GM18951 (cell line): ENCODE measurements at regions not wholly inside any gene's neighbourhood (a gene's known extent, or its start where the extent isn't known, plus 50 kb on each side); places are given as distances from the start of the nearest gene placed in this dataset.

Experiments
- POLR2A ChIP-seq: IDR thresholded peaks from 4 replicates; pipeline ENCODE4 v1.6.1; 2011; ENCODE audit warnings: mild to moderate bottlenecking; ENCODE audit not compliant: insufficient read length, insufficient read depth; ENCODE audit errors: extremely low read depth
- in situ Hi-C: fragments of 300-500 bp; cut with MboI; formaldehyde crosslinking; loops from one replicate; pipeline ENCODE4 v1.12.0; 2022; ENCODE audit warnings: low sequenced_read_pairs, mixed read lengths, inconsistent platforms; ENCODE audit not compliant: unreplicated experiment

DNA sequence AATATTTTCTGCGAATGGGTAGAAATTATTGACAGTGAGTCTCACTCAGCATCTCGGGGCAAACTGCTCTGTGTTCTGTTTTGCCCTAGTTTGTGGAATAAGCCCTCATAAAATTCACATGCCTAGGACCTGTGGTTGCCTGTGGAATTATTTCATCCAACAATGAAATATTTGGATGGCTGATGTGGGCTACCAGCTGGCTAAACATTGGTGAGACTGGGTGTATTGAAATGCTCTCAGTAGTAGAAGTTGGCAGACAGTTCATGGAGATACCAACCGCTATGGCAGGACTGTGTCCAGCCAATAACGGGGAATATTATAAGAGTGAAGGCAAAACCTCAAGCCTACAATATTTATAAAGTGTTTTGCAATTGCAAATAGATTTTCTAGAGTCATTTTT is 344.1 kb upstream of the RPS23 start:
- in situ Hi-C loops: no loop called here
- TF ChIP-seq POLR2A: no peak

DNA sequence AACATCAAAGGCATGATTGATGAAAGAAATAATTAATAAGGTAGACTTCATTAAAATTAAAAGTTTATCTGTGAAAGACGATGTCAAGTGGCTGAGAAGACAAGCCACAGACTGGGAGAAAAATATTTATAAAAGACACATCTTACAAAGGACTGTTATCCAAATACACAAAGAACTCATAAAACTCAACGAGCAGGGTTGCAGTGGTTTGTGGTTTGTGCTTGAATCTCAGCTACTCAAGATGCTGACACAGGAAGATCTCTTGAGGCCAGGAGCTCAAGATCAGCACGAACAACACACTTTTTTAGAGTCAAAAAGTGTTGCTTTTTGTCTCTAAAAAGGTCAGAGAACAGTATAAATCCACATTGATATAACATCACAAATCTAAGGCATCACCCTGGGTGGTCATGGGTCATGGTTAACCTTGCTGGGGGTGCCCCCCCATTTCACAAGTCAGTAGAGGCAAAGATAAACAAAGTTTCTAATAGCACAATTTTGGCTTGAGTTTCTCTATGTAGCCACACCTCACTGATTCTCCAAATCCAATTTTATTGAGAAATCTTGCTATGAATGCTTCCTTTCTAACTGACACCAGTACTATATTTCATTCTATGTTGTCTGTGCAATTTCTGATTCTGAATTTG is 342.9 kb upstream of the RPS23 start:
- in situ Hi-C loops: no loop called here
- no peak for TF ChIP-seq POLR2A

DNA sequence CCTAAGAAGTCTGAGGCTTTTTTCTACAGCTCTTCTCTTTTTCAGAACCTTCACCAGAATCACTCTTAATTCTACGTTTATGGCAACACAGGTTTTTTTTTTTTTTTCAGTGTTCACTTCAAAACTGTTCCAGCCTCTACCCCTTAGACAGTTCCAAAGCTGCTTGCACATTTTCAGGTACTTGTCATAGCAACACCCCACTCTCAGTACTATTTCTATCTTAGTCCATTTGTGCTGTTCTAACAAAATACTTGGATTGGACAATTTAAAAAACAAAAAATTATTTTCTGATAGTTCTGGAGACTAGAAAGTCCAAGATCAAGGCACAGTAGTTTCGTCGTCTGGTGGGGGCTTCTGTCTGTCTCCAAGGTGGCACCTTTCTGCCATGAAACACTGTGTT is 340.9 kb upstream of the RPS23 start:
- no peak for TF ChIP-seq POLR2A

DNA sequence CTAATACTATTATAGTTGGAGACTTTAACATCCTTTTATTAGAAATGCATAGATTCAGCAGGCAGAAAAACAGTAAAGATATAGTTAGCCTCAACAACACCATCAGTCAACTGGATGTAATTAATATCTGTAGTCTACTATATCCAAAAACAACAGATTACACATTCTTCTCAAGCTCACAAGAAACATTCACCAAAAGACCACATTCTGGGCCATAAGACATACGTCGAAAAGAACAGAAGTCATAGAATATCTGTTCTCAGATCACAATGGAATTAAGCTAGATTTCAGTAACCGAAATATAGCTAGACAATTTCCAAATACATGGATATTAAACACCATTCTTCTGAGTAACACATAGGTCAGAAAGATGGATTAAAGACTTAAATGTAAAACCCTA is 336.6 kb upstream of the RPS23 start:
- in situ Hi-C loops: no loop called here
- no peak for TF ChIP-seq POLR2A

More for the DNA sequence above, 340.9 kb upstream of the RPS23 start:
- in situ Hi-C loops: no loop called here

DNA sequence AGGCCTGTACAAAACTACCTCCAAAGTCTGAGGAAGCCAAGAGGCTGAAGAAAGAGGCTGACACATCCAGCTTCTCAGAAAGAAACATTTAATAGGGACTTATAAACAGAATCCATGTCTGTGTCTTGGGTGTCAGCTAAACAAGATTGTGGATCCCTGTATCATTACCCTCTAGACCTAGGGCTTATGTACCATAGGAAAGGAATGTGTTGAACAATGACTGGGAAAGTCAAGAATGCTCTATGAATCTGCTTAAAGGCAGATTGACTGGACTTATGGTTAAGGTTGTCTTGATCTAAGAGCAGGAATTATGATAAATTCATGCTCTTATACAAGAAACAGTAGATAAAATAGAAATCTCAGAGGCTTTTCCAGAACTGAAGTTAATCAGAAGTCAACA is 335.7 kb upstream of the RPS23 start:
- in situ Hi-C loops: no loop called here
- TF ChIP-seq POLR2A: no peak

DNA sequence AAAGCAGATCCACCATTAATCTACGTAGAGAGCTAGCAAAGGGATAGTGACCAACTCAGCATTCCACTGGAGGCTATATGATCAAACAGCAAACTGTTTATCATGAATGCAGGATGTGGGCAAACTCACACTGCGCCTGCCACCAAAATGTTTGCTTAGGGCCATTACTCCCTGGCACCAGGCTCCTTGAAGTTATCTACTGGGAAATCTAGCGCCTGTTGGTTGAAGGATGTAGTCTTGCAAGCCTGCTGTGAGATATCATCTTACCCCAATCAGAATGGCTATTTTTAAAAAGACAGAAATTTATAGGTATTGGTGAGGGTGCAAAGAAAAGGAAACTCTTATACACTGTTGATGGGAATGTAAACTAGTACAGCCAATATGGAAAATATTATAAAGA is 332.5 kb upstream of the RPS23 start:
- in situ Hi-C loops: no loop called here
- no peak for TF ChIP-seq POLR2A

DNA sequence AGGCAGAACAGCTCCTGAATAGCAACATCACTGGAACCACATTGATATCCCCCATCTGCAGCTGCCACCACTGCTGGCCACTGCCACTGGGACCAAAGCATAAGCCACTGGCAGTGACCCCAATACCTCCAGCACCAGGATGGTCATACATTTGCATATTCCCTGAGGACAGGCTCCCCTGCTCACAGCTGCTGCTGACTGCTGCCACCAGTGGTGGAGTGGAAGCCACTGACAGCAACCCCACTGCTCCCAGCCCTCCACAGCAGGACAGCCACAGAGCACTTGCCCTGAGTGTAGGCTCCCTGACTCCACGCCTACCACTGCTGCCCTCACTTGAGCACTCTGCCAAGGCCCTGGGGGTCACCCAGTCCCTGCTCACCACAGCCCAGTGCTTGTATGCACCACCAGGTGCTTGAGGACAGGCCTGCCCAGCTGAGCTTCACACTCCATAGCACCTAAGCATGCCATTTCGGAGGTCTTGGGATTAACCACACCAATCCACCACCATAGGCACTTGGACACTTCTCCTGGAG is 327.4 kb upstream of the RPS23 start:
- TF ChIP-seq POLR2A: no peak
- in situ Hi-C loops: no loop called here

DNA sequence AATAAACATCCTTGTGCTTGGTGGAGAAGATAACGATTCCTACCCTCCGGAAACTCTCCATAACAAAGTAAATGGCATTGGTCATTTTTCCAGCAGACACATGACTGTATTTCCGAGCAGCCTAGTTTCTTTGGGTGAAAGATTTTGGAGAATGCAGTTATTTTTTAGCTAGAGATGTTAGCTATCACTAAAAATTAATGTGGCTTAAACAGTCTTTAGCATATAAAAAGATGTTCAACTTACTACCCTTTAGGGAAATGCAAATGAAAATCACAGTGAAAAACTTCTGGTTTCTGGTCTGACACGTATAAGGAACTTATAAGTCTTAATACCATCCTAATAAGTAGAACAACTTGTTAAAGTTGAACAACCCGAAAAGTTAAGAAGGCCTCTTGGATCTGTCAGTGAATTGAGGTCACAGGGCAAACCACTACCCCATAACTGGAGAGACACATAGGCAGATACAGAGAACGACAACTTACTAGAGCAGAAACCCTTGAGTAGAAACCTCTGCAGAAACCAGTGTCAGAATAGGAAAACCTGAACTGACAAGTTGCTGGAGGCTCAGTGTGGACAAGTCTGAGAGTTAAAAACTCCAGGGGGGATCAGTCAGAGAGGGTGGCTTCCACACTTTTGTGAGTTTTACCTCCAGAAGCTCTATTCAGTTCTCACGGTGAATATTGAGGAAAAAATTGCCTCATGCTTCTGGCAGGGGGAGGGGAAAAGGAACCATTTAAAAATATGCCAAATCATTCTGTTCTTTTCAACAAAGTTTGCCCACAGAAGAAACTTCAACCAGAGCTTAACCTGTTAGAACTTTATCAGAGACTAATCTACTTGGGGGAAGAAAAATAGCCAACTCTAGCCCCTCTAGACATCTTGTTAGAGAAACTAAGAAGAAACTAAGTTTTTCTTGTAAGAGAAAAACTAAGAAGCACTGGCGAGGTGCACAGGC is 325.2 kb upstream of the RPS23 start:
- in situ Hi-C loops: no loop called here

DNA sequence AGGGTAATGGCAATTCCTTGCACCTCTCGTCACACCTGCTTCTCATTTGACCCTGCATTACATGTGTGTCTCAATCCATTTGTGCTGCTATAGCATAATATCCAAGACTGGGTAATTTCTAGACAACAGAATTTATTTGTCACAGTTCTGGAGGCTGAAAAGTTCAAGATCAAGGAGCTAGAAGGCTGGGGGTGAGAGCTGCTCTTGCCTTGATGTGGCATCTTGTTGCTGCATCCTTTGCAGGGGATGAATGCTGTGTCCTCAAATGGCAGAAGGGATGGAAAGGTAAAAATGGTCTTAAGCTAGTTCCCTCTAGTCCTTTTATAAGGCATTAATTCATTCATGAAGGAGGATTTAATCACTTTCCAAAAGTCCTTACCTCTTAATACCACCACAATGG is 323.7 kb upstream of the RPS23 start:
- no peak for TF ChIP-seq POLR2A
- in situ Hi-C loops: no loop called here

More for the DNA sequence above, 325.2 kb upstream of the RPS23 start:
- TF ChIP-seq POLR2A: no peak

DNA sequence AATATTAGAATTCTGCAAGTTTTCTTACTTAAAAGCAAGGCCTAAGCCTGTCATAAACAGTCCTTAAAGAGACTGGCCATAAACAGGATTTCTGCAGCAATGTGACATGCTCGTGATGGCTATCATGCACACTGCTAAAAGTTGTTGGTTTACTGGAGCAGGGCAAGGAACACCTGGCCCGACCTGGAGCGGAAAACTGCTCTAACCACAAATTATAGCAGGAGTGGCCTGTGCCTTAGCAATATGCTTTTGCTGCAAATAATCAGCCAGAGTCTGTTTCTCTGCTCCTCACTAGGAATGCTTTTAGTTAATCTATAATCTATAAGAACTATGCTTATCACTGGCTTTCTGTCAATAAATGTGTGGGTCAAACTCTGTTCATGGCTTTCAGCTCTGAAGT is 322.9 kb upstream of the RPS23 start:
- in situ Hi-C loops: no loop called here
- no peak for TF ChIP-seq POLR2A

DNA sequence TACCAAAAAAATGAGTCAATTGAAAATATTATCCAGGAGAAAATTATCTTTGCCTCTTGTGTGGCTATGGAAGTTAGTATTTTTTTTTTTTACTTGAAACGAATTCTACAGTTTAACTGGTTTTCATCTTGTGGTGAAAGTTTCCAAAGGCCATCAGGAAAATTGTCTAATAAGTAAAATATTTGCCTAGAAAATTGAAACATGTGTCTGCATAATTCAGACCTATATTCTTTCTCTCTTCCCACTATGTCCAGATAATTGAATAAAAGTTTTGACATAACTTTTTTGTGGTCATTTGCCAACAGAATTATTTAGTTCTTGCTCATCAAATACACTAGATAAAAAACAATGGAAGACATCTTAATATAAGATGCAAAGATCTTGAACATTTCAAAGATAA is 321.5 kb upstream of the RPS23 start:
- in situ Hi-C loops: no loop called here
- TF ChIP-seq POLR2A: no peak

DNA sequence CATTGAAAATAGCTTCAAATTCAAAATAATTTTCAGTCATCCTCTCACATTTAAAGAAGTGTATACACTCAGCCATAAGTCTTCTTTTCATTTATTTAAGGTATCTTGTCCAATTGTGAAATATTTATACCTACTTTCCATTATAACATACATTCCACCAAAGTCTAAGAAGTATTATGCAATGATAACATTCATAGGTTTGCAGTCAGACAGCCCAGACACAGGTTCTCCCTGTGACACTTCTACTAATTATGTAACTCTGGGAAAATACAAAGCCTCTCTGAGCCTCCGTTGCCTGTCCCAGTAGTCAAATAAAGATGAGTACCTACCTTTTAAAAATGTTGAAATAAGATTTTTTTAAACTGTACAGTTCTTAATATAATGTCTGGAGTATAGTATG is 320.9 kb upstream of the RPS23 start:
- TF ChIP-seq POLR2A: no peak
- in situ Hi-C loops: no loop called here

DNA sequence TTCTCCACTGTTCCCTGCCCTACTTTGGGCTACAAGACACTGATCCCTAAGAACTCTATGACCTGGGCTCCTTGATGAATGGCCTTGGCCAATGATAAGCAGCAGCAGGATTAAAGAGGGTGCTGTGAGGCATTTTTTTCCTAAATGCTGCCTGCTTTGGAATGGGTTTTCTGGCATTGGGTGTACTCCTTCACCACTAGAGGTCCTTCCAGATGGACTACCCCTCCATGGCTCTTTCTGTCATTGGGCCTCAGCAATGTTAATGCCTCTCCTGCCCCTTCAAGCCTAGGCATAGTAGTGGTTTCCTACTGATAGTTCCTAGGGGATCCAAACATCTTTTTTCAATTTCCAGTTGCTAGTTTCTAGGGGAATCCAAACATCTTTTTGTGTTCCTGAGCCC is 319.3 kb upstream of the RPS23 start:
- in situ Hi-C loops: no loop called here
- no peak for TF ChIP-seq POLR2A

DNA sequence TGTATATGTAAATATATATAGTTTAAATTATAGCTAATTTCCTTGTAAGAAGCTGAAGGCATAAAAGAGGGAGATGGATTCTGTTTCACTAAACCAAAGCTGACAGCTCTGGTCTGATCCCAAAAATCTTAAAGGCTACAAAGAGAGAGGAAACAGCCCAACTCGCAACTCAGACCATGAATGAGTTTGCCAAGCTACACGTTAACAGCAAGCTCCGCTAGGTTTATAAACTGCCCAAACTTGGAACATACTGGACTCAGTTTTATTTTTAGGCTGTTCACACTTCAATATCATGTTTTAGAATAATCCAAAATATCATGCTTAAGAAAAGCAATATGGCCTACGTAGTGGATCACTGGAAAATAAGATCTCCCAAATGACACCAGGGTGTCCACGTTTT is 318.3 kb upstream of the RPS23 start:
- in situ Hi-C loops: no loop called here
- no peak for TF ChIP-seq POLR2A
